H9 (cell line): ENCODE measurements at regions not wholly inside any gene's neighbourhood (a gene's known extent, or its start where the extent isn't known, plus 50 kb on each side); places are given as distances from the start of the nearest gene placed in this dataset.
A peak's percentile ranks its signal among the peaks of the same experiment; 100 is the strongest.

Source experiments
- DNase-seq: peaks from one replicate; pipeline ENCODE4 v3.0.0-alpha.2; 2017
- H2AFZ ChIP-seq: one replicate; pipeline ENCODE4 v1.6.1; 2013; ENCODE audit warnings: mild to moderate bottlenecking, low read length, control low read depth, moderate library complexity
- H2AK5ac ChIP-seq: 2 replicates; pipeline ENCODE4 v1.6.1; 2013; ENCODE audit warnings: low read length, control low read depth, mixed read lengths; ENCODE audit not compliant: insufficient read length
- H2BK120ac ChIP-seq: one replicate; pipeline ENCODE4 v1.6.1; 2013; ENCODE audit warnings: low read depth, mild to moderate bottlenecking, low read length, control low read depth, inconsistent platforms; ENCODE audit not compliant: poor library complexity, severe bottlenecking
- H2BK12ac ChIP-seq: 2 replicates; pipeline ENCODE4 v1.6.1; 2013; ENCODE audit warnings: low read length, control low read depth, mixed read lengths, low read depth; ENCODE audit not compliant: insufficient read length
- H2BK15ac ChIP-seq: 2 replicates; pipeline ENCODE4 v1.6.1; 2013; ENCODE audit warnings: low read depth, low read length, control low read depth
- H2BK20ac ChIP-seq: one replicate; pipeline ENCODE4 v1.6.1; 2013; ENCODE audit warnings: low read depth, mild to moderate bottlenecking, low read length, control low read depth, inconsistent platforms; ENCODE audit not compliant: poor library complexity, severe bottlenecking
- H2BK5ac ChIP-seq: 2 replicates; pipeline ENCODE4 v1.6.1; 2013; ENCODE audit warnings: low read length, control low read depth, mixed read lengths; ENCODE audit not compliant: insufficient read length
- H3K14ac ChIP-seq: 2 replicates; pipeline ENCODE4 v1.6.1; 2013; ENCODE audit warnings: low read length, control low read depth; ENCODE audit not compliant: insufficient read depth
- H3K18ac ChIP-seq: 2 replicates; pipeline ENCODE4 v1.6.1; 2013; ENCODE audit warnings: low read depth, mild to moderate bottlenecking, mixed read lengths, low read length, control low read depth; ENCODE audit not compliant: insufficient read length
- H3K23ac ChIP-seq: 2 replicates; pipeline ENCODE4 v1.6.1; 2013; ENCODE audit warnings: low read length, control low read depth, mixed read lengths, low read depth; ENCODE audit not compliant: insufficient read length
- H3K23me2 ChIP-seq: 2 replicates; pipeline ENCODE4 v1.6.1; 2013; ENCODE audit warnings: low read depth, mild to moderate bottlenecking, mixed read lengths, low read length, control low read depth; ENCODE audit not compliant: insufficient read length, poor library complexity, severe bottlenecking
- H3K27ac ChIP-seq: 2 replicates; pipeline ENCODE4 v1.5.1; 2013; ENCODE audit warnings: low read length, control low read depth, mixed read lengths, low read depth; ENCODE audit not compliant: insufficient read length
- H3K27me3 ChIP-seq: 2 replicates; pipeline ENCODE4 v1.6.1; 2013; ENCODE audit warnings: low read length, control low read depth, inconsistent platforms; ENCODE audit not compliant: insufficient read depth
- H3K4ac ChIP-seq: 2 replicates; pipeline ENCODE4 v1.6.1; 2013; ENCODE audit warnings: low read depth, mild to moderate bottlenecking, control low read depth, inconsistent platforms, low read length, moderate library complexity
- H3K4me1 ChIP-seq: 2 replicates; pipeline ENCODE4 v1.6.1; 2013; ENCODE audit warnings: low read length, control low read depth, inconsistent platforms; ENCODE audit not compliant: insufficient read depth
- H3K4me2 ChIP-seq: 2 replicates; pipeline ENCODE4 v1.6.1; 2013; ENCODE audit warnings: low read length, control low read depth, mixed read lengths; ENCODE audit not compliant: insufficient read length, insufficient read depth
- H3K56ac ChIP-seq: 2 replicates; pipeline ENCODE4 v1.6.1; 2013; ENCODE audit warnings: low read depth, mild to moderate bottlenecking, mixed read lengths, low read length, control low read depth; ENCODE audit not compliant: insufficient read length
- H3K79me1 ChIP-seq: 2 replicates; pipeline ENCODE4 v1.6.1; 2013; ENCODE audit warnings: low read depth, mild to moderate bottlenecking, moderate library complexity, low read length, control low read depth, inconsistent platforms; ENCODE audit not compliant: insufficient read depth, poor library complexity, severe bottlenecking
- H3K79me2 ChIP-seq: 2 replicates; pipeline ENCODE4 v1.6.1; 2013; ENCODE audit warnings: low read length, control low read depth, inconsistent platforms; ENCODE audit not compliant: insufficient read depth
- H3K9ac ChIP-seq: 2 replicates; pipeline ENCODE4 v1.6.1; 2013; ENCODE audit warnings: low read length, control low read depth, mixed read lengths; ENCODE audit not compliant: insufficient read length; ENCODE audit errors: extremely low read depth
- H3K9me3 ChIP-seq: one replicate; pipeline ENCODE4 v1.6.1; 2013; ENCODE audit warnings: low read depth, low read length, inconsistent platforms; ENCODE audit not compliant: control insufficient read depth
- H3T11ph ChIP-seq: one replicate; pipeline ENCODE4 v1.6.1; 2013; ENCODE audit warnings: mild to moderate bottlenecking, low read length, control low read depth, inconsistent platforms
- H4K20me1 ChIP-seq: one replicate; pipeline ENCODE4 v1.6.1; 2013; ENCODE audit not compliant: control insufficient read depth, insufficient read length, insufficient read depth
- H4K5ac ChIP-seq: 2 replicates; pipeline ENCODE4 v1.6.1; 2013; ENCODE audit warnings: low read depth, mild to moderate bottlenecking, mixed read lengths, low read length, control low read depth; ENCODE audit not compliant: insufficient read length
- H4K8ac ChIP-seq: replicated peaks from 2 replicates; pipeline ENCODE4 v1.6.1; 2013; ENCODE audit warnings: low read length, control low read depth, mixed read lengths, low read depth; ENCODE audit not compliant: insufficient read length
- H4K91ac ChIP-seq: 2 replicates; pipeline ENCODE4 v1.6.1; 2013; ENCODE audit warnings: low read depth, mild to moderate bottlenecking, moderate library complexity, mixed read lengths, low read length, control low read depth; ENCODE audit not compliant: insufficient read length
- H3K27ac Mint-ChIP-seq, 3 experiments: 2 replicates in 2 of 3; 3 replicates in 1 of 3; pipeline ENCODE4 v1.8.0; 2020 to 2021; ENCODE audit warnings: mixed read lengths in 3 of 3, mild to moderate bottlenecking in 1 of 3, moderate library complexity in 1 of 3
- H3K27me3 Mint-ChIP-seq: 2 replicates; pipeline ENCODE4 v1.8.0; 2021; ENCODE audit warnings: low read depth, mild to moderate bottlenecking, moderate library complexity, mixed read lengths
- H3K36me3 Mint-ChIP-seq, 3 experiments: 2 replicates in 2 of 3; 3 replicates in 1 of 3; pipeline ENCODE4 v1.8.0; 2020 to 2021; ENCODE audit warnings: low read depth in 3 of 3, mixed read lengths in 3 of 3; ENCODE audit not compliant: insufficient read depth in 1 of 3
- H3K4me1 Mint-ChIP-seq, 2 experiments: 2 replicates each; pipeline ENCODE4 v1.8.0; 2020; ENCODE audit warnings: mixed read lengths in 2 of 2
- H3K4me3 Mint-ChIP-seq, 2 experiments: 2 replicates in 1 of 2; 3 replicates in 1 of 2; pipeline ENCODE4 v1.8.0; 2020 to 2021; ENCODE audit warnings: mild to moderate bottlenecking in 2 of 2, mixed read lengths in 2 of 2, moderate library complexity in 1 of 2
- H3K9me3 Mint-ChIP-seq, 2 experiments: 2 replicates in 1 of 2; 3 replicates in 1 of 2; pipeline ENCODE4 v1.8.0; 2020; ENCODE audit warnings: mild to moderate bottlenecking in 2 of 2, mixed read lengths in 2 of 2, moderate library complexity in 1 of 2
- WGBS: extraction: QIAGEN DNeasy Blood & Tissue Kit; methylation state at CpG from one replicate; pipeline ENCODE4 v1.1.7; 2013; ENCODE audit warnings: missing lambda C conversion rate, low lambda C conversion rate, mixed read lengths; ENCODE audit not compliant: insufficient read length; ENCODE audit errors: extremely low coverage; 5-methylcytosine and 5-hydroxymethylcytosine counted together
- TF ChIP-seq, protein P1 (sequence below): fragments of 200-600 bp; sonication (generic); conservative IDR thresholded peaks from 3 replicates; pipeline ENCODE4 v1.8.0; 2021; ENCODE audit warnings: antibody characterized with exemption, mild to moderate bottlenecking

DNA sequence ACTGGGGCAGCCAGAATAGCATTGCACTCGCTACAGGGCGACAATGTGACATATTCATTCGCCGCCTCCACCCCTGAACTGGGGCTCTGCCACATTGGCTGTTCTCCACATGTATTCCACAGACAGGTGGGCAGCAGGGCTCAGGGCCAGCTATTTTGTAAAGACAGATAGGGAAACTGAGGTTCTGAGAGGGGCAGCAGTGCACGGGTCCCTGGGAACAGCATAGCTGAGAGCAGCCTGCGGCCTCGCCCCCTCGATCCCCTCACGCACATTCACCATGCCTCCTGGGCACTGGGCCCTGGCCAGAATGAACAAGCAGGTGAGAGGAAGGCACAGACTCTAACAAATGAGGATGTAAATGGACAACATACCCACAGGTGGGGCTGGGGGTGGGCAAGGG, 75.0 kb upstream of the SPATA12 start:
- Histone ChIP-seq H3K27me3 (no peaks in the 10 kb centered on the region), H3K56ac (no peak overlapping the region), H3K9me3 (no peaks in the 10 kb centered on the region), H3K79me2 (no peaks in the 10 kb centered on the region), H2BK12ac (no peak overlapping the region), H3K79me1 (no peaks in the 10 kb centered on the region), H2BK15ac (no peak overlapping the region), H4K20me1 (no peaks in the 10 kb centered on the region), H3K4me2 (no peak overlapping the region), H2AFZ (no peak overlapping the region), H2BK5ac (no peak overlapping the region), H3K27ac (no peak overlapping the region), H3K23me2 (no peaks in the 10 kb centered on the region), H2BK120ac (no peak overlapping the region), H3T11ph (no peak overlapping the region), H2BK20ac (no peak overlapping the region), H3K18ac (no peak overlapping the region), H2AK5ac (no peak overlapping the region), H3K4ac (no peak overlapping the region), H4K5ac (no peak overlapping the region), H4K8ac (no peak overlapping the region), H3K9ac (no peak overlapping the region), H3K14ac (no peak overlapping the region), H4K91ac (no peak overlapping the region), H3K23ac (no peak overlapping the region), H3K4me1 (no peaks in the 10 kb centered on the region; the same call in 1 of the 2 replicates)
- H3K27me3 Mint-ChIP-seq, result peaks cover 2% of the 10 kb centered on the region; the same call in 1 of the 2 replicates
- no peaks in the 10 kb centered on the region for H3K36me3 Mint-ChIP-seq
- DNase-seq, result no peak
- TF ChIP-seq, protein P1, sequence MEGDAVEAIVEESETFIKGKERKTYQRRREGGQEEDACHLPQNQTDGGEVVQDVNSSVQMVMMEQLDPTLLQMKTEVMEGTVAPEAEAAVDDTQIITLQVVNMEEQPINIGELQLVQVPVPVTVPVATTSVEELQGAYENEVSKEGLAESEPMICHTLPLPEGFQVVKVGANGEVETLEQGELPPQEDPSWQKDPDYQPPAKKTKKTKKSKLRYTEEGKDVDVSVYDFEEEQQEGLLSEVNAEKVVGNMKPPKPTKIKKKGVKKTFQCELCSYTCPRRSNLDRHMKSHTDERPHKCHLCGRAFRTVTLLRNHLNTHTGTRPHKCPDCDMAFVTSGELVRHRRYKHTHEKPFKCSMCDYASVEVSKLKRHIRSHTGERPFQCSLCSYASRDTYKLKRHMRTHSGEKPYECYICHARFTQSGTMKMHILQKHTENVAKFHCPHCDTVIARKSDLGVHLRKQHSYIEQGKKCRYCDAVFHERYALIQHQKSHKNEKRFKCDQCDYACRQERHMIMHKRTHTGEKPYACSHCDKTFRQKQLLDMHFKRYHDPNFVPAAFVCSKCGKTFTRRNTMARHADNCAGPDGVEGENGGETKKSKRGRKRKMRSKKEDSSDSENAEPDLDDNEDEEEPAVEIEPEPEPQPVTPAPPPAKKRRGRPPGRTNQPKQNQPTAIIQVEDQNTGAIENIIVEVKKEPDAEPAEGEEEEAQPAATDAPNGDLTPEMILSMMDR, result no peak
- H3K9me3 Mint-ChIP-seq, result no peaks in the 10 kb centered on the region
- peaks cover 19 to 26% of the 10 kb centered on the region in 2 experiments for H3K4me1 Mint-ChIP-seq
- no CpG with 5 or more reads among the region's 9 CpGs for WGBS
- H3K4me3 Mint-ChIP-seq, result no peak overlapping the region
- H3K27ac Mint-ChIP-seq, result peak overlapping the region in 1 of 3 experiments; percentile 74; a peak in 1 of 7 replicates
